ENCODE measurements at regions not wholly inside any gene's neighbourhood (a gene's known extent, or its start where the extent isn't known, plus 50 kb on each side); places are given as distances from the start of the nearest gene placed in this dataset.

GRCh38 chr4:128565054-128565453 lies 244.4 kb upstream of the JADE1 start:
- TF ChIP-seq ZNF414 (CRISPR knock-in tag; IDR thresholded peaks at IDR 0.05) (no peak), CTCF (CRISPR knock-in tag; IDR thresholded peaks at IDR 0.05) (no peak), ZNF383 (CRISPR knock-in tag; IDR thresholded peaks at IDR 0.05; ENCODE audit: borderline replicate concordance) (no peak), CBFB (CRISPR knock-in tag; IDR thresholded peaks at IDR 0.05) (no peak), U2AF1 (optimal IDR thresholded peaks at IDR 0.05; ENCODE audit: low read depth, low read length) (no peak), EZH2 (conservative IDR thresholded peaks at IDR 0.05; ENCODE audit: low read depth, low read length) (no peak), RFX1 (IDR thresholded peaks at IDR 0.05) (no peak), RFX5 (IDR thresholded peaks at IDR 0.05; ENCODE audit: low read depth, low read length) (no peak), EHMT2 (IDR thresholded peaks at IDR 0.05; ENCODE audit: borderline replicate concordance, low read depth, low read length) (no peak), ZNF138 (CRISPR knock-in tag; IDR thresholded peaks at IDR 0.05; ENCODE audit: low read depth) (no peak), ZNF274 (CRISPR knock-in tag; IDR thresholded peaks at IDR 0.05) (no peak)

Data from HepG2 (cell line).